CD4-positive, alpha-beta T cell (primary cell): ENCODE measurements at regions not wholly inside any gene's neighbourhood (a gene's known extent, or its start where the extent isn't known, plus 50 kb on each side); places are given as distances from the start of the nearest gene placed in this dataset.

Experiments used
- ATAC-seq: fragments of 200-7000 bp; cut with Tn5 transposase; one replicate; pipeline ENCODE4 v1.10.0; 2022; ENCODE audit warnings: mild to moderate bottlenecking; ENCODE audit not compliant: poor library complexity
- CTCF ChIA-PET: fragments of 350-600 bp; sonication (Branson Sonifier 250); formaldehyde crosslinking; loops from one replicate; lab custom pipeline; 2021; ENCODE audit warnings: antibody characterized with exemption, inconsistent platforms; lab: Charles Lee
- POLR2A ChIA-PET: fragments of 350-600 bp; sonication (Branson Sonifier 250); formaldehyde crosslinking; loops from one replicate; lab custom pipeline; 2021; ENCODE audit warnings: antibody characterized with exemption, inconsistent platforms; lab: Charles Lee
- DNase-seq, 14 experiments: peaks; one replicate each; pipeline ENCODE4 v3.0.0-alpha.2; 2013 to 2020; ENCODE audit warnings: mixed read lengths in 2 of 14
- H3K27ac ChIP-seq, 2 donors: one replicate each; pipeline versions ENCODE4 v1.5.1 to v1.7.0; 2013; ENCODE audit warnings: low read length in 2 of 2, low read depth in 1 of 2, mild to moderate bottlenecking in 1 of 2
- H3K27me3 ChIP-seq, 2 experiments: 1 replicate in 1 of 2; 2 replicates in 1 of 2; pipeline versions ENCODE4 v1.6.1 to v1.7.0; 2013; ENCODE audit warnings: low read length in 2 of 2, control low read depth in 1 of 2, mild to moderate bottlenecking in 1 of 2, moderate library complexity in 1 of 2; ENCODE audit not compliant: insufficient read depth in 2 of 2, control insufficient read depth in 1 of 2
- H3K36me3 ChIP-seq: one replicate; pipeline ENCODE4 v1.6.1; 2013; ENCODE audit warnings: low read length, control low read depth; ENCODE audit not compliant: insufficient read depth
- H3K4me1 ChIP-seq: one replicate; pipeline ENCODE4 v1.6.1; 2013; ENCODE audit warnings: low read length, control low read depth; ENCODE audit not compliant: insufficient read depth
- H3K4me3 ChIP-seq: one replicate; pipeline ENCODE4 v1.5.1; 2013; ENCODE audit warnings: mild to moderate bottlenecking, low read length, moderate library complexity
- H3K9me3 ChIP-seq, 2 experiments: 1 replicate in 1 of 2; 2 replicates in 1 of 2; pipeline versions ENCODE4 v1.6.1 to v1.7.0; 2013; ENCODE audit warnings: low read length in 2 of 2, mild to moderate bottlenecking in 2 of 2, control low read depth in 1 of 2, moderate library complexity in 1 of 2; ENCODE audit not compliant: control insufficient read depth in 1 of 2, insufficient read depth in 1 of 2
- H3K27ac Mint-ChIP-seq: one replicate; pipeline ENCODE4 v1.8.0; 2020; ENCODE audit warnings: mixed read lengths
- H3K27me3 Mint-ChIP-seq: one replicate; pipeline ENCODE4 v1.8.0; 2021; ENCODE audit warnings: mixed read lengths
- H3K36me3 Mint-ChIP-seq: one replicate; pipeline ENCODE4 v1.8.0; 2021; ENCODE audit warnings: low read depth, mixed read lengths
- H3K4me1 Mint-ChIP-seq: one replicate; pipeline ENCODE4 v1.8.0; 2021; ENCODE audit warnings: low read depth, mixed read lengths
- H3K4me3 Mint-ChIP-seq: one replicate; pipeline ENCODE4 v1.8.0; 2020; ENCODE audit warnings: mild to moderate bottlenecking, mixed read lengths
- H3K9me3 Mint-ChIP-seq: one replicate; pipeline ENCODE4 v1.8.0; 2020; ENCODE audit warnings: mixed read lengths
- intact Hi-C, 2 experiments: fragments of 100-400 bp; cut with DNase I in 1 of 2; cut with micrococcal nuclease in 1 of 2; formaldehyde crosslinking; loops; one replicate each; pipeline versions ENCODE4 v1.15.1 to v1.9.0; 2023 to 2025; cut with DNase I, micrococcal nuclease
- TF ChIP-seq, protein P1 (sequence below): fragments of 200-600 bp; IDR thresholded peaks from one replicate; pipeline ENCODE4 v1.8.0; 2022; ENCODE audit warnings: antibody characterized with exemption, mild to moderate bottlenecking

DNA sequence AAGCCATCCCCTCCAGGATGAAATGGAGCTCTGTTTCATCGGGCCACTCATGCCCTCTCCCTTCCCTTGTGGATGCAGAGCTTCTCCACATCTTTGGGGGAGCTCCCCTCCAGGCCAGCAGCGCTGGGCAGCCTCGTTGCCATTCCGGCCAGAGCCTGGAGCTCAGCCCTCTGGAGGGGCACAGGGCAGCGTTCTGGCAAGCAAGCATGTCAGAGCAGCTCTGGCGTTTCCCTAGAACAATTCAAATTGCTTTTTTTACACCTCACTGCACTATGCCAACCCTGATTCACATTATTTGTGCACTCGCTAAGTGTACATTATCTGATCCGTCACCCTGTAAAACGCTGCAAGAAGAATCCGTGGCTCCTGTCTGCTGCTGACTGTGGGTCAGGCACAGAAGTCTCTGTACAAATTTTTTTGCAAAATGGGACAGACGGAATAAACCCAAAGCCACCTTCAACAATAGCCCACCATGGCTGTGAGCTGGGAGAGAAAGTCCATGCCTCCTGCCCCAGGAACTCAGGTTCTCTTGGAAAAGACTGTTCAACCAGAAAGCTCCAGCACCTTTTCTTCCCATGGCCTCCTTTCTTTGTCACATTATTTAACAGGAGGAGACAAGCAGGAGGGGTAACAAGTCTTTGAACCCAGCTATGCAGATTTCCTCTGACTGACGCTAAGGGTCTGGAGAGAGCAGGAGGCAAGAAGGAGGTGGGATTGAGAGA is 139.5 kb upstream of the CADM1 start:
- TF ChIP-seq, protein P1, sequence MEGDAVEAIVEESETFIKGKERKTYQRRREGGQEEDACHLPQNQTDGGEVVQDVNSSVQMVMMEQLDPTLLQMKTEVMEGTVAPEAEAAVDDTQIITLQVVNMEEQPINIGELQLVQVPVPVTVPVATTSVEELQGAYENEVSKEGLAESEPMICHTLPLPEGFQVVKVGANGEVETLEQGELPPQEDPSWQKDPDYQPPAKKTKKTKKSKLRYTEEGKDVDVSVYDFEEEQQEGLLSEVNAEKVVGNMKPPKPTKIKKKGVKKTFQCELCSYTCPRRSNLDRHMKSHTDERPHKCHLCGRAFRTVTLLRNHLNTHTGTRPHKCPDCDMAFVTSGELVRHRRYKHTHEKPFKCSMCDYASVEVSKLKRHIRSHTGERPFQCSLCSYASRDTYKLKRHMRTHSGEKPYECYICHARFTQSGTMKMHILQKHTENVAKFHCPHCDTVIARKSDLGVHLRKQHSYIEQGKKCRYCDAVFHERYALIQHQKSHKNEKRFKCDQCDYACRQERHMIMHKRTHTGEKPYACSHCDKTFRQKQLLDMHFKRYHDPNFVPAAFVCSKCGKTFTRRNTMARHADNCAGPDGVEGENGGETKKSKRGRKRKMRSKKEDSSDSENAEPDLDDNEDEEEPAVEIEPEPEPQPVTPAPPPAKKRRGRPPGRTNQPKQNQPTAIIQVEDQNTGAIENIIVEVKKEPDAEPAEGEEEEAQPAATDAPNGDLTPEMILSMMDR, result no peak

DNA sequence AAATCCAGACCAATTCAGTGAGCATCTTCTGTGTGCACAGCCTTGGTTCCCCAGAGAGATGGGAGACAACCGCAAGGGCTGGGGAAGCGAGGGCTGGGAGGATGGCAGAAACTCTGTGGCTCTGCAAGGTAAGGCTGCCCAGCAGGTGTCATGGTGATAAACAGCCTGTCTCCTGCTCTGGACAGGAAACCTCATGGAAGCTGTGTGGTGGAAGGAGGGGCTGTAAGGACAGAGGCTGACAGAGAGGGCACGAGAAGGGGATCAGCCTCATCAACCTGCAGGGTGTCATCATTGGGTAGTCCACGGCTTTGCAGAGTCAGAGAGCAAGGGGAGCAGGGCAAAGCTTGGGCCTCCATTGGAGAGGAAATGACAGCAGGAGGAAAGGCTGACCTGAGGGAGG is 138.4 kb upstream of the CADM1 start:
- intact Hi-C loops, result no loop called here
- CTCF ChIA-PET, result no interaction called here
- H3K36me3 ChIP-seq, result no peaks in the 10 kb centered on the region

More for the DNA sequence above, 139.5 kb upstream of the CADM1 start:
- Histone ChIP-seq H3K4me1 (no peaks in the 10 kb centered on the region), H3K27me3 (peaks cover 0 to 7% of the 10 kb centered on the region in 2 experiments), H3K4me3 (no peak overlapping the region), H3K27ac (no peak overlapping the region), H3K9me3 (peaks cover 0 to 10% of the 10 kb centered on the region in 2 experiments), H3K36me3 (no peaks in the 10 kb centered on the region)
- H3K36me3 Mint-ChIP-seq, result no peaks in the 10 kb centered on the region
- no peaks in the 10 kb centered on the region for H3K9me3 Mint-ChIP-seq
- ATAC-seq (no peak), DNase-seq (no peak)
- CTCF ChIA-PET, result no interaction called here
- intact Hi-C loops, result no loop called here
- no peak overlapping the region for H3K4me3 Mint-ChIP-seq
- H3K4me1 Mint-ChIP-seq, result no peaks in the 10 kb centered on the region
- peaks cover 10% of the 10 kb centered on the region for H3K27me3 Mint-ChIP-seq
- H3K27ac Mint-ChIP-seq, result no peak overlapping the region
- POLR2A ChIA-PET, result no interaction called here

DNA sequence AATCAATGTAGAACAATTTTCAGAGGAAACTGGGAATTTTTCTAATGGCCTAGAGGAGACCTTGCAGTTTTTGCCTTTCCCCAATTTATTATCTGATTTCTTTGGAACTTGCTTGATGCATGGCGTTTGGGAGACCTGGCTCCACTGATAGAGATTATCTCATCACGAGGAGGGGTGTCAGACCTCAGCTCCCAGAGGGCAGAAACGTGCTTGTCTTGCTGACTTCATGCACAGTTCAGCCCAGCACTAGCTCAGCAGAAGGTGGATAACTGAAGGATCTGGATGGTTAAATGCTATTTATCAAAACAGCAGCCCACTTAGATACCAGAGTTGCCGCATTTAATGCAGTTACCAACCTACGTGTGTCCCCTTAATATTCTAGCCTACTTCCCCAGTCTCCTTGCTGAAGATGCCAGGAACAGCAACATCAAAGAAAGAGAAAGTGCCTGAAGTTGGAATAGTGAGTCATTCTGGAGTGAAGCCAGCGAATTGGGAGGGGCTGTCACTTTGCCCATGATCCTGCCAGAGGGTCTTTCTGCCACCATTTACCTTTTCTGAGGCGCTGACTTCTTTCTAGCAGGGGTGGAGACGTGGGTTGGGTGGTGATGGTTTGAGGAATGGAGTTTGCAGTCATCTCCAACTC is 133.5 kb upstream of the CADM1 start:
- DNase-seq, result no peak
- H3K36me3 Mint-ChIP-seq, result no peaks in the 10 kb centered on the region
- H3K36me3 ChIP-seq, result no peaks in the 10 kb centered on the region

More for the DNA sequence above, 138.4 kb upstream of the CADM1 start:
- Mint-ChIP-seq H3K9me3 (no peaks in the 10 kb centered on the region), H3K4me3 (no peak overlapping the region), H3K27ac (no peak overlapping the region), H3K36me3 (no peaks in the 10 kb centered on the region), H3K27me3 (peaks cover 14% of the 10 kb centered on the region), H3K4me1 (no peaks in the 10 kb centered on the region)
- DNase-seq (no peak), ATAC-seq (no peak)
- H3K27ac ChIP-seq, result no peak overlapping the region
- peaks cover 0 to 7% of the 10 kb centered on the region in 2 experiments for H3K27me3 ChIP-seq
- TF ChIP-seq, protein P1, result no peak
- no peak overlapping the region for H3K4me3 ChIP-seq
- peaks cover 0 to 10% of the 10 kb centered on the region in 2 experiments for H3K9me3 ChIP-seq
- H3K4me1 ChIP-seq, result no peaks in the 10 kb centered on the region
- POLR2A ChIA-PET, result no interaction called here

More for the DNA sequence above, 133.5 kb upstream of the CADM1 start:
- no peaks in the 10 kb centered on the region for H3K4me1 ChIP-seq
- no peak overlapping the region for H3K27ac Mint-ChIP-seq
- POLR2A ChIA-PET, result no interaction called here
- no peaks in the 10 kb centered on the region for H3K27me3 ChIP-seq
- no peaks in the 10 kb centered on the region for H3K4me1 Mint-ChIP-seq
- CTCF ChIA-PET, result no interaction called here
- TF ChIP-seq, protein P1, result no peak
- no peak overlapping the region for H3K4me3 Mint-ChIP-seq
- no peak for ATAC-seq
- H3K27me3 Mint-ChIP-seq, result peaks cover 13% of the 10 kb centered on the region
- intact Hi-C loops, result no loop called here
- no peak overlapping the region for H3K27ac ChIP-seq
- H3K9me3 Mint-ChIP-seq, result no peaks in the 10 kb centered on the region
- no peak overlapping the region for H3K4me3 ChIP-seq
- peaks cover 0 to 5% of the 10 kb centered on the region in 2 experiments for H3K9me3 ChIP-seq
